MM.1S (cell line): ENCODE measurements at regions not wholly inside any gene's neighbourhood (a gene's known extent, or its start where the extent isn't known, plus 50 kb on each side); places are given as distances from the start of the nearest gene placed in this dataset.
"Not testable (repeated sequence)": the region's sequence is repeated elsewhere in the genome, so short reads cannot be mapped to it uniquely, and the experiment has no call there.

Experiments
- DNase-seq: peaks from one replicate; pipeline ENCODE4 v3.0.0-alpha.2; 2015
- H2AFZ ChIP-seq: fragments of 300-600 bp; sonication (generic); 2 replicates; pipeline ENCODE4 v1.6.0; 2016; ENCODE audit warnings: antibody characterized with exemption, low read length
- H3F3A ChIP-seq: fragments of 300-600 bp; sonication (generic); 2 replicates; pipeline ENCODE4 v1.6.1; 2016; ENCODE audit warnings: mild to moderate bottlenecking, antibody characterized with exemption, low read length, moderate library complexity, mixed read lengths; ENCODE audit not compliant: insufficient read depth
- H3K27ac ChIP-seq: fragments of 300-600 bp; sonication (generic); 2 replicates; pipeline ENCODE4 v1.5.1; 2016; ENCODE audit warnings: mild to moderate bottlenecking, low read length
- H3K27me3 ChIP-seq: fragments of 300-600 bp; sonication (generic); replicated peaks from 2 replicates; pipeline ENCODE4 v1.6.0; 2016; ENCODE audit warnings: low read length; ENCODE audit not compliant: insufficient read depth
- H3K36me3 ChIP-seq: fragments of 300-600 bp; sonication (generic); replicated peaks from 2 replicates; pipeline ENCODE4 v1.6.1; 2016; ENCODE audit warnings: mild to moderate bottlenecking, low read length, mixed read lengths; ENCODE audit not compliant: insufficient read depth
- H3K4me1 ChIP-seq: fragments of 300-600 bp; sonication (generic); 2 replicates; pipeline ENCODE4 v1.6.1; 2016; ENCODE audit warnings: low read length, mixed read lengths
- H3K4me2 ChIP-seq: fragments of 300-600 bp; sonication (generic); 2 replicates; pipeline ENCODE4 v1.6.0; 2016; ENCODE audit warnings: low read depth, low read length
- H3K4me3 ChIP-seq: fragments of 300-600 bp; sonication (generic); 2 replicates; pipeline ENCODE4 v1.5.1; 2016; ENCODE audit warnings: low read length, mixed read lengths
- H3K79me2 ChIP-seq: fragments of 300-600 bp; sonication (generic); 2 replicates; pipeline ENCODE4 v1.6.1; 2016; ENCODE audit warnings: mixed run types, low read length, mixed read lengths
- H3K9ac ChIP-seq: fragments of 300-600 bp; sonication (generic); 2 replicates; pipeline ENCODE4 v1.6.1; 2016; ENCODE audit warnings: low read length, mixed read lengths
- H3K9me2 ChIP-seq: fragments of 300-600 bp; sonication (generic); replicated peaks from 2 replicates; pipeline ENCODE4 v1.6.1; 2016; ENCODE audit warnings: mild to moderate bottlenecking, low read length, mixed read lengths; ENCODE audit not compliant: insufficient read depth
- H3K9me3 ChIP-seq: fragments of 300-600 bp; sonication (generic); replicated peaks from 2 replicates; pipeline ENCODE4 v1.6.1; 2016; ENCODE audit warnings: mild to moderate bottlenecking, low read length, mixed read lengths; ENCODE audit not compliant: insufficient read depth
- H4K20me1 ChIP-seq: fragments of 300-600 bp; sonication (generic); 2 replicates; pipeline ENCODE4 v1.6.1; 2016; ENCODE audit warnings: mild to moderate bottlenecking, low read length, moderate library complexity, mixed read lengths; ENCODE audit not compliant: insufficient read depth
- EZH2 ChIP-seq: fragments of 300-600 bp; sonication (generic); optimal IDR thresholded peaks from 2 replicates; pipeline ENCODE3; 2017; ENCODE audit warnings: low read depth, mild to moderate bottlenecking, antibody characterized with exemption, low read length, mixed read lengths
- EZH2phosphoT487 ChIP-seq: fragments of 300-600 bp; sonication (generic); IDR thresholded peaks from 2 replicates; pipeline ENCODE4 v1.6.1; 2018; ENCODE audit warnings: antibody characterized with exemption, low read length
- TF ChIP-seq, protein P1 (sequence below): fragments of 300-600 bp; sonication (generic); IDR thresholded peaks from 2 replicates; pipeline ENCODE4 v1.5.1; 2016; ENCODE audit warnings: antibody characterized with exemption, low read length, mixed read lengths

DNA sequence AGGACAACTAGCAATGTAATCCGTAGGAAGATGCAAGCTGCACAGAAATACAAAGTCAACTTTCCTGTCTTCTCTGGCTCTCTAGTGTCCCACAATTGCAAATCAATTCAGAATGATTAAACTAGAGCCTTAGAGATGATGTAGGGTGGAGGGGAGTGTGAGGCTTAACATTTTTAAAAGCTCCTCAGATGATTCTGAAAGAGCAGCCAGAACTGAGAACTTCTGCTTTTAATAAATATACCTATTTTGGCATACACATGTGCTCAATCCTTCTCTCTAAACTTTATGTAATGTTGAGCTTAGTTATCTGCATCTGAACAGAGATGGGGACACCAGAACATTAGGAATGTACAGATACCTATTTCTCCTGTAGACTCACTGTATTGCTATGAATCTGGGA is 139.9 kb upstream of the APC start:
- no peaks in the 10 kb centered on the region for H3K27me3 ChIP-seq
- H3F3A ChIP-seq: no peaks in the 10 kb centered on the region
- H3K9me3 ChIP-seq: no peaks in the 10 kb centered on the region
- DNase-seq: no peak
- H3K4me3 ChIP-seq: no peak overlapping the region
- H3K79me2 ChIP-seq: no peaks in the 10 kb centered on the region
- H3K9ac ChIP-seq: no peak overlapping the region
- no peaks in the 10 kb centered on the region for H3K9me2 ChIP-seq
- H3K4me1 ChIP-seq: no peaks in the 10 kb centered on the region
- no peaks in the 10 kb centered on the region for H4K20me1 ChIP-seq
- TF ChIP-seq, protein P1, sequence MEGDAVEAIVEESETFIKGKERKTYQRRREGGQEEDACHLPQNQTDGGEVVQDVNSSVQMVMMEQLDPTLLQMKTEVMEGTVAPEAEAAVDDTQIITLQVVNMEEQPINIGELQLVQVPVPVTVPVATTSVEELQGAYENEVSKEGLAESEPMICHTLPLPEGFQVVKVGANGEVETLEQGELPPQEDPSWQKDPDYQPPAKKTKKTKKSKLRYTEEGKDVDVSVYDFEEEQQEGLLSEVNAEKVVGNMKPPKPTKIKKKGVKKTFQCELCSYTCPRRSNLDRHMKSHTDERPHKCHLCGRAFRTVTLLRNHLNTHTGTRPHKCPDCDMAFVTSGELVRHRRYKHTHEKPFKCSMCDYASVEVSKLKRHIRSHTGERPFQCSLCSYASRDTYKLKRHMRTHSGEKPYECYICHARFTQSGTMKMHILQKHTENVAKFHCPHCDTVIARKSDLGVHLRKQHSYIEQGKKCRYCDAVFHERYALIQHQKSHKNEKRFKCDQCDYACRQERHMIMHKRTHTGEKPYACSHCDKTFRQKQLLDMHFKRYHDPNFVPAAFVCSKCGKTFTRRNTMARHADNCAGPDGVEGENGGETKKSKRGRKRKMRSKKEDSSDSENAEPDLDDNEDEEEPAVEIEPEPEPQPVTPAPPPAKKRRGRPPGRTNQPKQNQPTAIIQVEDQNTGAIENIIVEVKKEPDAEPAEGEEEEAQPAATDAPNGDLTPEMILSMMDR: no peak
- TF ChIP-seq EZH2phosphoT487: no peak
- TF ChIP-seq EZH2: no peak
- H3K36me3 ChIP-seq: no peaks in the 10 kb centered on the region
- H3K27ac ChIP-seq: no peak overlapping the region
- no peak overlapping the region for H3K4me2 ChIP-seq
- H2AFZ ChIP-seq: no peak overlapping the region

DNA sequence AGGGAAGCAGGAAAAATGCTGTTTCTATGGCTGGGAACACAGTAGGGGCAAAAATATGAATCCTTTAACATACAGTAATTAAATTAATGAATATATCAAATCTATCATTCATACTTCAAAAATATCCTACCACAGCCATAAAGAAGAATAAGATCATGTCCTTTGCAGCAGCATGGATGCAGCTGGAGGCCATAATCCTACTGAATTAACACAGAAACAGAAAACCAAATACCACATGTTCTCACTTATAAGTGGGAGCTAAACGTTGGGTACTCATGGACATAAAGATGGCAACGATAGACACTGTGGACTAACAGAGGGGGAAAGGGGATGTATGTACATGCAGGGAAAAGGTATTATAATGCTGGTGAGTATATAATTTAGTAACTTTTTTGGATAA is 137.2 kb upstream of the APC start:
- not testable (repeated sequence) for H3K4me2 ChIP-seq, H3K79me2 ChIP-seq, H3K4me3 ChIP-seq, H3K36me3 ChIP-seq, H3K27ac ChIP-seq, H2AFZ ChIP-seq, H3K9me3 ChIP-seq, H4K20me1 ChIP-seq, H3K4me1 ChIP-seq, H3F3A ChIP-seq, H3K9me2 ChIP-seq, H3K27me3 ChIP-seq, H3K9ac ChIP-seq, DNase-seq

DNA sequence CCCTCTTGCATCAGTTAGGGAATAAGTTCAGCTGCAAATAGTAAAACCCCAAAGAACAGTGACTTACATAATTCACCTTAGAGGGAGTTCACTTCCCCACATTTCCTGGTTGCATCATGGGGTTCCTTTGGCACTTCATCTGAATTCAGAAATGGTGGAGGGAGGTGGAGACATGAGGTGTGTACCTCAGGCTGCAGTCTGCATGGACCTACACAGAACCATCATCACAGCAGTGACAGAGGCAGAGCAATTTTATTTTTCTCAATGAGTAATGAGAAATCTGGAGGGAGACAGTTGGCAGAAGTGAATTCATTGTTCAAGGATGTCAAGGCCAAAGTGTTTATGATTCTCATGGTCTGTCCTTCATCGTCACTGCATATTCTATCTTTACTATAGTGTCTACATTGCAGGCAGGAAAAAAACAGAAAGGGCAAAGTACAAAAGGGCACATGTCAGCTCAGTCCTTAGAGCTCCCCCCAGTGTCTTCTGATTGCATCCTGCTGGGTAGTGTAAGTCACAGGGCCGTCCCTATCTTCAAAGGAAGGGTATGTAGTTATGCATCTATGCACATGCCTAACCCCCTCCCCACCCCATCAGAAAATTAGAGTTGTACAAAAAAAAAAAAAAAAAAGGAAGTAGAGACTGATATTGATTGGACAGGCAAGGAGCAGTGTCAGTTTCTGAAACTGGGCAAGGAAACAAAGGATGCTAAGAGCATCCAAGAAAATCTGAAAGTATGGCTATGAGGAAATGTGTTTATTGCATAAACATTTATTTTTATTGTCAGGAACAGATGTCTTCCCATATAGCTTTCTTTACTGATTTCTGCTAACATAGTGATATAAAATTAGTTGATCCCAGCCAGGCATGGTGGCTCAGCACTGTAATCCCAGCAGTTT is 132.7 kb upstream of the APC start:
- H2AFZ ChIP-seq: no peak overlapping the region
- peak; percentile 15 for DNase-seq
- H3K4me2 ChIP-seq: no peak overlapping the region

More for the DNA sequence above, 132.7 kb upstream of the APC start:
- H3K4me1 ChIP-seq: no peaks in the 10 kb centered on the region
- no peaks in the 10 kb centered on the region for H4K20me1 ChIP-seq
- H3K9me3 ChIP-seq: no peaks in the 10 kb centered on the region
- no peak overlapping the region for H3K27ac ChIP-seq
- H3K9me2 ChIP-seq: no peaks in the 10 kb centered on the region
- no peaks in the 10 kb centered on the region for H3K36me3 ChIP-seq
- no peaks in the 10 kb centered on the region for H3F3A ChIP-seq
- H3K79me2 ChIP-seq: no peaks in the 10 kb centered on the region
- no peak overlapping the region for H3K9ac ChIP-seq
- H3K4me3 ChIP-seq: no peak overlapping the region
- no peaks in the 10 kb centered on the region for H3K27me3 ChIP-seq
- TF ChIP-seq, protein P1: peak; percentile 32
- TF ChIP-seq EZH2: no peak
- no peak for TF ChIP-seq EZH2phosphoT487
